H1 (cell line): ENCODE measurements at regions not wholly inside any gene's neighbourhood (a gene's known extent, or its start where the extent isn't known, plus 50 kb on each side); places are given as distances from the start of the nearest gene placed in this dataset.

Source experiments
- CEBPB ChIP-seq: IDR thresholded peaks from 2 replicates; pipeline ENCODE4 v1.6.1; 2012; ENCODE audit warnings: low read depth, low read length
- CREB1 ChIP-seq: IDR thresholded peaks from 2 replicates; pipeline ENCODE4 v1.6.1; 2012; ENCODE audit warnings: inconsistent platforms
- POLR2AphosphoS5 ChIP-seq: IDR thresholded peaks from 2 replicates; pipeline ENCODE4 v1.6.1; 2011; ENCODE audit warnings: low read depth, low read length
- RXRA ChIP-seq: IDR thresholded peaks from 2 replicates; pipeline ENCODE4 v1.6.1; 2011; ENCODE audit warnings: low read depth, mild to moderate bottlenecking, low read length, moderate library complexity; ENCODE audit not compliant: insufficient read depth
- YY1 ChIP-seq: IDR thresholded peaks from 2 replicates; pipeline ENCODE4 v1.6.1; 2011; ENCODE audit warnings: low read depth, mild to moderate bottlenecking, low read length

DNA sequence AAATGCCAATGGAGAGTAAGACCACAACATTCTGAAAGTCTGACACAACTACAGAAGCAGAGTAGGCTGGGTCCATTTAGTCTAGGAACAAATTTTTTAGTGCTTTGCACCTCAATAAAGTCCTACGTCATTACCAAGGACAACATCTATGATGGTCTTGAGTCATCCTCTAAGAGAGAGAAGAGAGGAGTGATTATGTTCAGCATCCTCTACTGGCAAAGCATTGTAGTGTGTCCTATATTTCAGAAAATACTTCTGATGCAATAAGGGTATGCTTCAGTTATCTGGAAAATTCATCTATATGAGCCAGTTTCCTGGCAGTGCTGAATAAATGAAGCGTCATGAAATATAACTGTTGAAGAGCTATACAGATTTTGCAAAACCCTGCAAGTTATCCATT, 95.6 kb downstream of the P2RY1 start:
- TF ChIP-seq RXRA (no peak), YY1 (no peak), CEBPB (no peak), POLR2AphosphoS5 (no peak), CREB1 (no peak)
